OCI-LY1 (cell line): ENCODE measurements at regions not wholly inside any gene's neighbourhood (a gene's known extent, or its start where the extent isn't known, plus 50 kb on each side); places are given as distances from the start of the nearest gene placed in this dataset.

Source experiments
- CTCF ChIP-seq: fragments of 200-600 bp; sonication (generic), shearing (Covaris generic); IDR thresholded peaks from 2 replicates; pipeline ENCODE4 v1.5.1; 2017; ENCODE audit warnings: mild to moderate bottlenecking, antibody characterized with exemption, low read length, moderate library complexity, mixed read lengths
- EZH2 ChIP-seq: fragments of 200-600 bp; sonication (generic), shearing (Covaris generic); IDR thresholded peaks from 2 replicates; pipeline ENCODE4 v1.8.0; 2017; ENCODE audit warnings: borderline replicate concordance, mixed run types, mild to moderate bottlenecking, antibody characterized with exemption, low read length, moderate library complexity, mixed read lengths

GRCh38 chr4:16993956-16994840 lies 95.8 kb upstream of the LDB2 start:
- no peak for TF ChIP-seq CTCF
- TF ChIP-seq EZH2, result no peak
